ENCODE measurements at regions not wholly inside any gene's neighbourhood (a gene's known extent, or its start where the extent isn't known, plus 50 kb on each side); places are given as distances from the start of the nearest gene placed in this dataset.

DNA sequence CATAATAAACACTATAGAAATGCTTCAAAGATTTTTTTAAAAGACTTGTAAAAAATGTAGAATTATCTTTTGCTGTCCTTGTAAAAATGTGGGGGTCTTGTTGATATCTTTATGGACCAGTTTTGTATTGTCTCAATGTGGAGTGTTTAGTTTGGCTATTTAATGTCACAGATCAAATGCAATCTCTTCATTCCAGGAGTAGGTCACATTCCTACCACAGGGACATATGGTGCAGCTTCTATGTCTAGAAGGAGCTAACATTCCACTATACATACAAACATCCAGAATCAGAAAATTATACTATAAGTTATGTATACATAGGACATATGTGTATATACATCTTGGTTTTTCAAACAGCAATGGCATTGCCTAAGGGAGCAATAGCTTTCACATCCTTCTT lies 345.7 kb downstream of the BMP4 start:
- TF ChIP-seq SP1 (IDR thresholded peaks at IDR 0.05) (no peak), FOXA1 (IDR thresholded peaks at IDR 0.05) (no peak), NFRKB (IDR thresholded peaks at IDR 0.05) (no peak), BHLHE40 (IDR thresholded peaks at IDR 0.05; ENCODE audit: borderline replicate concordance) (no peak), FOXK2 (IDR thresholded peaks at IDR 0.05) (no peak), TARDBP (IDR thresholded peaks at IDR 0.05) (no peak), FOXM1 (IDR thresholded peaks at IDR 0.05; ENCODE audit: borderline replicate concordance) (no peak), LEF1 (IDR thresholded peaks at IDR 0.05; ENCODE audit: borderline replicate concordance) (no peak), SUZ12 (IDR thresholded peaks at IDR 0.05) (no peak), ELF4 (IDR thresholded peaks at IDR 0.05) (no peak), HDGF (IDR thresholded peaks at IDR 0.05; ENCODE audit: borderline replicate concordance) (no peak), ARNT (IDR thresholded peaks at IDR 0.05) (no peak)

Data from HEK293T (cell line).